PC-3 (cell line): ENCODE measurements at regions not wholly inside any gene's neighbourhood (a gene's known extent, or its start where the extent isn't known, plus 50 kb on each side); places are given as distances from the start of the nearest gene placed in this dataset.

Source experiments
- EZH2 ChIP-seq: fragments of 300-600 bp; sonication (generic); IDR thresholded peaks from one replicate; pipeline ENCODE4 v1.6.1; 2017; ENCODE audit warnings: antibody characterized with exemption, mild to moderate bottlenecking, low read length; ENCODE audit not compliant: unreplicated experiment
- EZH2phosphoT487 ChIP-seq: fragments of 300-600 bp; sonication (generic); IDR thresholded peaks from 2 replicates; pipeline ENCODE4 v1.6.1; 2018; ENCODE audit warnings: mild to moderate bottlenecking, antibody characterized with exemption, low read length, borderline replicate concordance
- TF ChIP-seq, protein P1 (sequence below): fragments of 300-600 bp; sonication (generic); conservative IDR thresholded peaks from 2 replicates; pipeline ENCODE4 v1.5.1; 2017; ENCODE audit warnings: antibody characterized with exemption, low read depth, mild to moderate bottlenecking, low read length

DNA sequence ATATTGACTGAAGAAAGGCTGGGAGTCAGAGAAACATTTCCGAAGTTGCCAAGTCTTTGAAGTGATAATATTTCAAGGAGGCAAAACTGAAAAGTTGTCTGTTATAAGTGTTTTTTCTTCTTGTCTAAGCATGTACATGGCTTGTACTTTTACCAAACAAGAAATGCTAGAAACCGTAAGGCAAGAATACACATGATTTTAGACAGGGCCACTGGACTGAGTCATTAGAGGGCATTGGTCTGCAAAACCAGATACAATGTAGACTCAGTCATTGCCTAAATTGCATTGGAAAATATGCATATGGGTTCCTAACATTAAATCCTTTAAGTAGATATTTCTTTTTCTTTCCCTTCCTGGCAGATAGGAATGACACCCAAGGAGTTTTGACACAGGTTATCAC lies 284.9 kb upstream of the PUDP start:
- TF ChIP-seq, protein P1, sequence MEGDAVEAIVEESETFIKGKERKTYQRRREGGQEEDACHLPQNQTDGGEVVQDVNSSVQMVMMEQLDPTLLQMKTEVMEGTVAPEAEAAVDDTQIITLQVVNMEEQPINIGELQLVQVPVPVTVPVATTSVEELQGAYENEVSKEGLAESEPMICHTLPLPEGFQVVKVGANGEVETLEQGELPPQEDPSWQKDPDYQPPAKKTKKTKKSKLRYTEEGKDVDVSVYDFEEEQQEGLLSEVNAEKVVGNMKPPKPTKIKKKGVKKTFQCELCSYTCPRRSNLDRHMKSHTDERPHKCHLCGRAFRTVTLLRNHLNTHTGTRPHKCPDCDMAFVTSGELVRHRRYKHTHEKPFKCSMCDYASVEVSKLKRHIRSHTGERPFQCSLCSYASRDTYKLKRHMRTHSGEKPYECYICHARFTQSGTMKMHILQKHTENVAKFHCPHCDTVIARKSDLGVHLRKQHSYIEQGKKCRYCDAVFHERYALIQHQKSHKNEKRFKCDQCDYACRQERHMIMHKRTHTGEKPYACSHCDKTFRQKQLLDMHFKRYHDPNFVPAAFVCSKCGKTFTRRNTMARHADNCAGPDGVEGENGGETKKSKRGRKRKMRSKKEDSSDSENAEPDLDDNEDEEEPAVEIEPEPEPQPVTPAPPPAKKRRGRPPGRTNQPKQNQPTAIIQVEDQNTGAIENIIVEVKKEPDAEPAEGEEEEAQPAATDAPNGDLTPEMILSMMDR, result no peak
- no peak for TF ChIP-seq EZH2
- TF ChIP-seq EZH2phosphoT487, result no peak
